AG09319 (cell line): ENCODE measurements at regions not wholly inside any gene's neighbourhood (a gene's known extent, or its start where the extent isn't known, plus 50 kb on each side); places are given as distances from the start of the nearest gene placed in this dataset.

Experiments used
- DNase-seq: peaks from one replicate; pipeline ENCODE4 v3.0.0-alpha.2; 2010; ENCODE audit warnings: low read depth; ENCODE audit errors: extremely low read depth
- TF ChIP-seq, protein P1 (sequence below): IDR thresholded peaks from 2 replicates; pipeline ENCODE4 v1.5.1; 2011; ENCODE audit warnings: low read depth, mild to moderate bottlenecking, inconsistent platforms, low read length, moderate library complexity

DNA sequence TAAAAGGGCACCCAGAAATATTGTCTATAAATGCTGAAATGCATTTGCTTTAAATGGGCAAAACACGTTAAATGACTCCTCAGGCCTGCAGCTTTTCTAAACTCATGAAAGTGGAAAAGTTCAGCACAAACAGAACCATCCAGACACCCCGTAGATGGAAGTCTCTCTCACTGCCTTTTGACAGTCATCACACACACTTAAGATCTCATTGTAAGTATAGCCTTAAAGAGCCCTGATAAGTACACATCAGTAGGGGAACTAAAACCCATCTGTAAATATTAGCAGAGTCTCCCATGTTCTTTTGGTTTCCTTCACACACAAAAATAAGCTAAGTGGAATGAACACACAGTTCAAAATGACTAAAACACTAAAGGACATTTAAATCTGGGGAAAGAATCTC is 166.7 kb downstream of the LTN1 start:
- no peak for DNase-seq
- TF ChIP-seq, protein P1, sequence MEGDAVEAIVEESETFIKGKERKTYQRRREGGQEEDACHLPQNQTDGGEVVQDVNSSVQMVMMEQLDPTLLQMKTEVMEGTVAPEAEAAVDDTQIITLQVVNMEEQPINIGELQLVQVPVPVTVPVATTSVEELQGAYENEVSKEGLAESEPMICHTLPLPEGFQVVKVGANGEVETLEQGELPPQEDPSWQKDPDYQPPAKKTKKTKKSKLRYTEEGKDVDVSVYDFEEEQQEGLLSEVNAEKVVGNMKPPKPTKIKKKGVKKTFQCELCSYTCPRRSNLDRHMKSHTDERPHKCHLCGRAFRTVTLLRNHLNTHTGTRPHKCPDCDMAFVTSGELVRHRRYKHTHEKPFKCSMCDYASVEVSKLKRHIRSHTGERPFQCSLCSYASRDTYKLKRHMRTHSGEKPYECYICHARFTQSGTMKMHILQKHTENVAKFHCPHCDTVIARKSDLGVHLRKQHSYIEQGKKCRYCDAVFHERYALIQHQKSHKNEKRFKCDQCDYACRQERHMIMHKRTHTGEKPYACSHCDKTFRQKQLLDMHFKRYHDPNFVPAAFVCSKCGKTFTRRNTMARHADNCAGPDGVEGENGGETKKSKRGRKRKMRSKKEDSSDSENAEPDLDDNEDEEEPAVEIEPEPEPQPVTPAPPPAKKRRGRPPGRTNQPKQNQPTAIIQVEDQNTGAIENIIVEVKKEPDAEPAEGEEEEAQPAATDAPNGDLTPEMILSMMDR: no peak

- DNase-seq: no peak
- TF ChIP-seq, protein P1: no peak
Measured at GRCh38 chr21:28823429-28823828, 169.2 kb downstream of the LTN1 start.

- peak; percentile 43 for DNase-seq
- TF ChIP-seq, protein P1: no peak
Measured at GRCh38 chr21:28822486-28823335, 170.0 kb downstream of the LTN1 start.

DNA sequence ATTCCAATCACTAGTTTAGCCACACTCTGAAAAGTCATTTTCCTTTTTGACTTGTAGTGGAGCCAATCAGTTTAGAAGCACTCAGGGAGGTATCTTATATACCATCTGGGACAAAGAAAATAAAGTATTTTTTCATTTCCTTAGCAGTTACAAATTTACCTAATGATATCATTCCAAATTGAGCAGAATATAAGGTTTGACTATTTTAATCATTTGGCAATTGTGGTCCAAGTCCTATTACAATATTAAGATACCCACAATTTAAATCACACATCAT is 170.6 kb downstream of the LTN1 start:
- TF ChIP-seq, protein P1: no peak
- no peak for DNase-seq

GRCh38 chr21:28821276-28822122 is 171.2 kb downstream of the LTN1 start:
- DNase-seq: no peak
- TF ChIP-seq, protein P1: no peak

- DNase-seq: peak; percentile 57
- TF ChIP-seq, protein P1: no peak
Measured at GRCh38 chr21:28818663-28819278, 173.9 kb downstream of the LTN1 start.

GRCh38 chr21:28817871-28818270 is 174.8 kb downstream of the LTN1 start:
- TF ChIP-seq, protein P1: no peak
- DNase-seq: no peak
